Hepatocyte (in vitro differentiated cells): ENCODE measurements at regions not wholly inside any gene's neighbourhood (a gene's known extent, or its start where the extent isn't known, plus 50 kb on each side); places are given as distances from the start of the nearest gene placed in this dataset.
"Not testable (repeated sequence)": the region's sequence is repeated elsewhere in the genome, so short reads cannot be mapped to it uniquely, and the experiment has no call there.

Experiments
- CTCF ChIP-seq: fragments of 200-600 bp; sonication (generic); IDR thresholded peaks from 2 replicates; pipeline ENCODE4 v1.5.1; 2016; ENCODE audit warnings: antibody characterized with exemption, mild to moderate bottlenecking; ENCODE audit not compliant: poor library complexity
- EZH2 ChIP-seq: fragments of 200-600 bp; sonication (generic); IDR thresholded peaks from 2 replicates; pipeline ENCODE4 v1.6.1; 2016; ENCODE audit warnings: antibody characterized with exemption, mild to moderate bottlenecking, borderline replicate concordance
- EZH2phosphoT487 ChIP-seq: fragments of 200-600 bp; sonication (generic); IDR thresholded peaks from one replicate; pipeline ENCODE4 v1.6.1; 2018; ENCODE audit warnings: antibody characterized with exemption, mild to moderate bottlenecking, low read depth, moderate library complexity; ENCODE audit not compliant: unreplicated experiment, severe bottlenecking

GRCh38 chr16:29142506-29142905 lies 157.7 kb downstream of the LAT start:
- not testable (repeated sequence) for TF ChIP-seq CTCF, EZH2phosphoT487, EZH2
